ENCODE measurements at regions not wholly inside any gene's neighbourhood (a gene's known extent, or its start where the extent isn't known, plus 50 kb on each side); places are given as distances from the start of the nearest gene placed in this dataset.

DNA sequence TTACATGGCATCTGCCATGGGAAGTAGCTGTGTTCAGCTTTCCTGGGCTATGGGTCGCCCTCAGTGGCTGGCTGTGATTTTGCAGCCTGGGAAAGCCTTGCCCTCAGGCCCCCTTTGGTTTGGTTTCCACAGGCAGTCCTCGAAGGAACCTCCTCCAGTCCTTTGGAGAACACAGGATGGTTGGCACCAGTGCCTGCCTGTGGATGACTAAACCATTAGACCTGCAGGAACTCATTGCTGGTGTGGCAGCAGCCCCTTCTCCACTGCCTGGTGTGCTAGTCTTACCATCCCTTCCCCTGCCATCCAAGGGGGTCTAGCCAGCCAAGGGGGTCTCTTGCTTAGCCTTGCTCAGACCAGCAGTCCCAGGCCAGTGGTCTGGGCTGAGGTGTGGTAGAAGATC, 71.4 kb upstream of the PJA1 start:
- H3K4me1 ChIP-seq (ENCODE audit: control insufficient read depth in 5 of 5, insufficient read depth in 5 of 5, low read length in 5 of 5): peaks cover 0 to 16% (median 5%) of the 10 kb centered on the region in 5 donors
- TF ChIP-seq, protein P1, sequence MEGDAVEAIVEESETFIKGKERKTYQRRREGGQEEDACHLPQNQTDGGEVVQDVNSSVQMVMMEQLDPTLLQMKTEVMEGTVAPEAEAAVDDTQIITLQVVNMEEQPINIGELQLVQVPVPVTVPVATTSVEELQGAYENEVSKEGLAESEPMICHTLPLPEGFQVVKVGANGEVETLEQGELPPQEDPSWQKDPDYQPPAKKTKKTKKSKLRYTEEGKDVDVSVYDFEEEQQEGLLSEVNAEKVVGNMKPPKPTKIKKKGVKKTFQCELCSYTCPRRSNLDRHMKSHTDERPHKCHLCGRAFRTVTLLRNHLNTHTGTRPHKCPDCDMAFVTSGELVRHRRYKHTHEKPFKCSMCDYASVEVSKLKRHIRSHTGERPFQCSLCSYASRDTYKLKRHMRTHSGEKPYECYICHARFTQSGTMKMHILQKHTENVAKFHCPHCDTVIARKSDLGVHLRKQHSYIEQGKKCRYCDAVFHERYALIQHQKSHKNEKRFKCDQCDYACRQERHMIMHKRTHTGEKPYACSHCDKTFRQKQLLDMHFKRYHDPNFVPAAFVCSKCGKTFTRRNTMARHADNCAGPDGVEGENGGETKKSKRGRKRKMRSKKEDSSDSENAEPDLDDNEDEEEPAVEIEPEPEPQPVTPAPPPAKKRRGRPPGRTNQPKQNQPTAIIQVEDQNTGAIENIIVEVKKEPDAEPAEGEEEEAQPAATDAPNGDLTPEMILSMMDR (IDR thresholded peaks at IDR 0.05; ENCODE audit: control extremely low read depth, extremely low read depth): no peak
- no peak overlapping the region for H3K9ac ChIP-seq (ENCODE audit: insufficient read depth in 1 of 2, low read length in 2 of 2)
- H3K27ac ChIP-seq (ENCODE audit: low read depth in 1 of 2, low read length in 1 of 2): no peak overlapping the region
- ATAC-seq (ENCODE audit: insufficient read depth, low FRiP score) (no peak), DNase-seq (no peak)
- no peak overlapping the region for H3K4me3 ChIP-seq
- H3K9me3 ChIP-seq (ENCODE audit: control insufficient read depth in 4 of 4, insufficient read depth in 3 of 4, low read length in 3 of 4): peaks cover 0 to 5% (median 0%) of the 10 kb centered on the region in 4 donors
- H3K36me3 ChIP-seq (ENCODE audit: control insufficient read depth in 4 of 4, insufficient read depth in 4 of 4, low read length in 4 of 4): no peaks in the 10 kb centered on the region
- peaks cover 0 to 6% (median 3%) of the 10 kb centered on the region in 3 donors for H3K27me3 ChIP-seq (ENCODE audit: control insufficient read depth in 3 of 3, insufficient read depth in 3 of 3, low read length in 2 of 3)
- WGBS, 2 donors: 73 to 92% methylated on average over 2 of the region's 2 CpGs

DNA sequence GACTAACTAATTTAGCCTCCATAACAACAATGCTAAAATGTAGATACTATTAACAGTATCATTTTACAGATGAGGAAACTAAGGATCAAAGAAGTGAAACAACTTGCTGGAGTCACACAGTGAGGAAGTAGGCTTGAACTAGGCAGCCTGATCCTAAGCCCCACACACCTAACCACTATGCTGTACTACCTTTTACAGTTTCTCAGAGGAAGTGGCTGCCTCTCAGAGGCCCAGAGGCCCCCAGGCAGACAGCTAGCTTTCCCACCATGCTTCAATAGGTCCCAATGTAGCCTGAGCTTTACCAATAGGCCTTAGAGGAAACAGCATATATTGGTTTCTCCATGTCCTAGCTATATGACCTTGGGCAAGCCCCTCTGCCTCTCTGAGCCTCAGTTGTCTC, 69.4 kb upstream of the PJA1 start:
- Histone ChIP-seq H3K9me3 (ENCODE audit: control insufficient read depth in 4 of 4, insufficient read depth in 3 of 4, low read length in 3 of 4) (peaks cover 0 to 3% (median 0%) of the 10 kb centered on the region in 4 donors), H3K27me3 (ENCODE audit: control insufficient read depth in 3 of 3, insufficient read depth in 3 of 3, low read length in 2 of 3) (peaks cover 0 to 3% (median 2%) of the 10 kb centered on the region in 3 donors), H3K4me1 (ENCODE audit: control insufficient read depth in 5 of 5, insufficient read depth in 5 of 5, low read length in 5 of 5) (peaks cover 0 to 16% (median 5%) of the 10 kb centered on the region in 5 donors), H3K27ac (ENCODE audit: low read depth in 1 of 2, low read length in 1 of 2) (no peak overlapping the region), H3K9ac (ENCODE audit: insufficient read depth in 1 of 2, low read length in 2 of 2) (no peak overlapping the region), H3K4me3 (no peak overlapping the region), H3K36me3 (ENCODE audit: control insufficient read depth in 4 of 4, insufficient read depth in 4 of 4, low read length in 4 of 4) (no peaks in the 10 kb centered on the region)
- DNase-seq (no peak), ATAC-seq (ENCODE audit: insufficient read depth, low FRiP score) (no peak)
- TF ChIP-seq, protein P1 (IDR thresholded peaks at IDR 0.05; ENCODE audit: control extremely low read depth, extremely low read depth): no peak

DNA sequence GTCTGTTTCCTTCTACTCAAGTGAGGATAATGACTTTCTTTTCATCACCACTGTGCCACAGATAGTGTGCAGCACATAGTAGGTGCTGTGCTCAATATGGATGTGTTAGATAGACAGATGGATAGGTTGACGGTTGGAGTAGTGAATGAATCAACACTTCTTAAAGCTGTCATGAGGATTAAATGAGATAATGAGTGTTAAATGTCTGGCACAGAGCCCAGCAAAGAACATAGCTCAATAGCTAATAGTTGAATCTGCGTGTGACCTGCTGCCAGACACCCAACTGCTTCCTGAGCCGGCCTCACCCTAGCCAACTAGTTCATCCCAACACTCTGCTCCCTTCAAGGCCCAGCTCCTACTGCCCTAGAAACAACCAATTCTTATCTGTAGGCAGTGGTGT, 67.7 kb upstream of the PJA1 start:
- H3K9ac ChIP-seq (ENCODE audit: insufficient read depth in 1 of 2, low read length in 2 of 2): no peak overlapping the region
- H3K9me3 ChIP-seq (ENCODE audit: control insufficient read depth in 4 of 4, insufficient read depth in 3 of 4, low read length in 3 of 4): peaks cover 0 to 3% (median 0%) of the 10 kb centered on the region in 4 donors
- H3K27ac ChIP-seq (ENCODE audit: low read depth in 1 of 2, low read length in 1 of 2): no peak overlapping the region
- no peak for ATAC-seq (ENCODE audit: insufficient read depth, low FRiP score)
- no peak overlapping the region for H3K4me3 ChIP-seq
- TF ChIP-seq, protein P1 (IDR thresholded peaks at IDR 0.05; ENCODE audit: control extremely low read depth, extremely low read depth): no peak
- 41 to 72% methylated on average over 3 of the region's 3 CpGs for WGBS, 2 donors
- H3K27me3 ChIP-seq (ENCODE audit: control insufficient read depth in 3 of 3, insufficient read depth in 3 of 3, low read length in 2 of 3): peaks cover 0 to 3% (median 2%) of the 10 kb centered on the region in 3 donors
- H3K4me1 ChIP-seq (ENCODE audit: control insufficient read depth in 5 of 5, insufficient read depth in 5 of 5, low read length in 5 of 5): peaks cover 0 to 7% (median 2%) of the 10 kb centered on the region in 5 donors
- H3K36me3 ChIP-seq (ENCODE audit: control insufficient read depth in 4 of 4, insufficient read depth in 4 of 4, low read length in 4 of 4): no peaks in the 10 kb centered on the region
- DNase-seq: no peak

DNA sequence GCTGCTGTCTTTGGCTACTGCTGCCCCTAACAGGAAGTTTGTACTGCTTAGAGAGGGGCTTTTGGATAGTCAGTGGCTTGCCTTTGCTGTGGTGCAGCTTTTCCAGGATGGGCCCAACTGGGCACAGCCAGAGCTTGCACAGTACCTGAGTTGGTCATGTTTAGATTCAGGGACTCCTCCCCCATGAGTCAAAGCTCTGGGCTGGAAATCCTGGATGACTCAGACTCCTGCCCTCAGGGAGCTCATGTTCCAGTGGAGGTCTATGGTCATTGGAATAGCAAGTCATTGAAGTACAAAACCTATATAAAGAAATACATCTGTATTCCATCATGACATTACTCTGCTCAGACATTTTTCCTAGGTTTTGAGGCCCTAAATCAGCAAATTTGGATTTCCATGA, 66.7 kb upstream of the PJA1 start:
- no peak for DNase-seq
- no peaks in the 10 kb centered on the region for H3K4me1 ChIP-seq (ENCODE audit: control insufficient read depth in 5 of 5, insufficient read depth in 5 of 5, low read length in 5 of 5)
- TF ChIP-seq, protein P1 (IDR thresholded peaks at IDR 0.05; ENCODE audit: control extremely low read depth, extremely low read depth): no peak
- H3K9ac ChIP-seq (ENCODE audit: insufficient read depth in 1 of 2, low read length in 2 of 2): no peak overlapping the region
- H3K27ac ChIP-seq (ENCODE audit: low read depth in 1 of 2, low read length in 1 of 2): no peak overlapping the region
- H3K27me3 ChIP-seq (ENCODE audit: control insufficient read depth in 3 of 3, insufficient read depth in 3 of 3, low read length in 2 of 3): peaks cover 0 to 3% (median 2%) of the 10 kb centered on the region in 3 donors
- peaks cover 0 to 3% (median 0%) of the 10 kb centered on the region in 4 donors for H3K9me3 ChIP-seq (ENCODE audit: control insufficient read depth in 4 of 4, insufficient read depth in 3 of 4, low read length in 3 of 4)
- H3K36me3 ChIP-seq (ENCODE audit: control insufficient read depth in 4 of 4, insufficient read depth in 4 of 4, low read length in 4 of 4): no peaks in the 10 kb centered on the region
- H3K4me3 ChIP-seq: no peak overlapping the region
- ATAC-seq (ENCODE audit: insufficient read depth, low FRiP score): no peak

All from lung (tissue), 11 donors.